ENCODE measurements at regions not wholly inside any gene's neighbourhood (a gene's known extent, or its start where the extent isn't known, plus 50 kb on each side); places are given as distances from the start of the nearest gene placed in this dataset.

GRCh38 chr13:63433546-63434150 lies 2018.0 kb upstream of the PCDH20 start:
- TF ChIP-seq CTCF (IDR thresholded peaks at IDR 0.05): no peak
- H3K27me3 ChIP-seq (replicated peaks; ENCODE audit: insufficient read depth): no peaks in the 10 kb centered on the region
- no peak for ATAC-seq (ENCODE audit: insufficient number of reproducible peaks, low FRiP score, low read depth)
- H3K4me1 ChIP-seq (ENCODE audit: control insufficient read depth in 1 of 2, low read depth in 2 of 2): no peaks in the 10 kb centered on the region
- no peak overlapping the region for H3K4me3 ChIP-seq
- H3K27ac ChIP-seq: no peak overlapping the region
- no peaks in the 10 kb centered on the region for H3K36me3 ChIP-seq
- no peak for DNase-seq (ENCODE audit: low spot score)
- H3K9me3 ChIP-seq: no peaks in the 10 kb centered on the region

- Histone ChIP-seq H3K9me3 (no peaks in the 10 kb centered on the region), H3K4me3 (no peak overlapping the region), H3K27ac (no peak overlapping the region), H3K4me1 (ENCODE audit: control insufficient read depth in 1 of 2, low read depth in 2 of 2) (no peaks in the 10 kb centered on the region), H3K36me3 (no peaks in the 10 kb centered on the region), H3K27me3 (replicated peaks; ENCODE audit: insufficient read depth) (no peaks in the 10 kb centered on the region)
- ATAC-seq (ENCODE audit: insufficient number of reproducible peaks, low FRiP score, low read depth) (no peak), DNase-seq (ENCODE audit: low spot score) (no peak)
- TF ChIP-seq CTCF (IDR thresholded peaks at IDR 0.05): no peak
These were observed 2011.5 kb upstream of the PCDH20 start for GRCh38 chr13:63427170-63427569.

- no peak overlapping the region for H3K4me3 ChIP-seq
- no peak overlapping the region for H3K27ac ChIP-seq
- DNase-seq (ENCODE audit: low spot score) (no peak), ATAC-seq (ENCODE audit: insufficient number of reproducible peaks, low FRiP score, low read depth) (no peak)
- no peaks in the 10 kb centered on the region for H3K9me3 ChIP-seq
- H3K27me3 ChIP-seq (replicated peaks; ENCODE audit: insufficient read depth): no peaks in the 10 kb centered on the region
- H3K4me1 ChIP-seq (ENCODE audit: control insufficient read depth in 1 of 2, low read depth in 2 of 2): no peaks in the 10 kb centered on the region
- H3K36me3 ChIP-seq: no peaks in the 10 kb centered on the region
- no peak for TF ChIP-seq CTCF (IDR thresholded peaks at IDR 0.05)
These were observed 2009.5 kb upstream of the PCDH20 start for GRCh38 chr13:63425131-63425530.

- no peak for ATAC-seq (ENCODE audit: insufficient number of reproducible peaks, low FRiP score, low read depth)
- H3K36me3 ChIP-seq: no peaks in the 10 kb centered on the region
- H3K4me3 ChIP-seq: no peak overlapping the region
- no peaks in the 10 kb centered on the region for H3K27me3 ChIP-seq (replicated peaks; ENCODE audit: insufficient read depth)
- no peak overlapping the region for H3K27ac ChIP-seq
- no peak for DNase-seq (ENCODE audit: low spot score)
- TF ChIP-seq CTCF (IDR thresholded peaks at IDR 0.05): no peak
- no peaks in the 10 kb centered on the region for H3K9me3 ChIP-seq
- H3K4me1 ChIP-seq (ENCODE audit: control insufficient read depth in 1 of 2, low read depth in 2 of 2): no peaks in the 10 kb centered on the region
These were observed 2005.5 kb upstream of the PCDH20 start for GRCh38 chr13:63421123-63421522.

- no peak for DNase-seq (ENCODE audit: low spot score)
- no peaks in the 10 kb centered on the region for H3K9me3 ChIP-seq
- H3K4me3 ChIP-seq: no peak overlapping the region
- no peak overlapping the region for H3K27ac ChIP-seq
- H3K36me3 ChIP-seq: no peaks in the 10 kb centered on the region
- TF ChIP-seq CTCF (IDR thresholded peaks at IDR 0.05): no peak
- no peaks in the 10 kb centered on the region for H3K4me1 ChIP-seq (ENCODE audit: control insufficient read depth in 1 of 2, low read depth in 2 of 2)
- ATAC-seq (ENCODE audit: insufficient number of reproducible peaks, low FRiP score, low read depth): no peak
- no peaks in the 10 kb centered on the region for H3K27me3 ChIP-seq (replicated peaks; ENCODE audit: insufficient read depth)
These were observed 2005.0 kb upstream of the PCDH20 start for GRCh38 chr13:63420685-63421084.
